ENCODE measurements at regions not wholly inside any gene's neighbourhood (a gene's known extent, or its start where the extent isn't known, plus 50 kb on each side); places are given as distances from the start of the nearest gene placed in this dataset.
A peak's percentile ranks its signal among the peaks of the same experiment; 100 is the strongest.
"Not testable (repeated sequence)": the region's sequence is repeated elsewhere in the genome, so short reads cannot be mapped to it uniquely, and the experiment has no call there.

DNA sequence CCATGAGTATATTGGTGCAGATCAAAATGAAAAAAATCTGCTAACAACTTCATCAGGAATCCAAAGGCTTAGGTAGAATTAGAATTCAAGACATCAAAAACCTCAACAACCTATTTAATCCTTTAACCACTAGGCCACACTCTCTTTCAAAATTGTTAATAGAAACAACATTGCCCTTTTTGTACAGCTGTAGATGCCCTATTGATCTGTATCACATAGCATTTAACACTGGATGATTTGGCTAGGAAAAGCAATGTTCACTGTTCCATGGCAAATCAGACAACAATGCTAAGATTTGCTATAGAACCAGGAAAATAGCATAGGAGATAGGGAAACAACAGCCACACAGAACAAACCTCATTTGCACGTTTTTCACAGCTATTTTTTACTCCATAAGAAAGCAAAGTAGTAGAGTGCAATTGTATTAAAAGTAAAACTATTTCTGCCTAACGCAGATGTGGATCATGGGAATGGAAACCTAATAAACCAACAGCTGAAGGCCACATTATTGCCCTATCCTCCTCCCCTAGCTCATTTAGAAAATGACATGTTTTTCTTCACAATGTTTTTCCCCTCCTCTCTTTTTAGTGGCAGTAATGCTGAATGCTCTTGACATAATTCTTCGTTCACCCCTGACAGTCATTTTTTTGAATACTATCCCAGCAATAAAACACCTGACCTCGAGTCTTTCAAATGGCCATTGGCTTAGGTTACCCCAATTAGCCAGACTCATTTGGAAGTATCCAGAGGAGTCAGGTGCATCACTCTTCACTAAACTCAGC is 373.0 kb upstream of the CCNH start:
- DNase-seq (ENCODE audit: low spot score) = no peak

DNA sequence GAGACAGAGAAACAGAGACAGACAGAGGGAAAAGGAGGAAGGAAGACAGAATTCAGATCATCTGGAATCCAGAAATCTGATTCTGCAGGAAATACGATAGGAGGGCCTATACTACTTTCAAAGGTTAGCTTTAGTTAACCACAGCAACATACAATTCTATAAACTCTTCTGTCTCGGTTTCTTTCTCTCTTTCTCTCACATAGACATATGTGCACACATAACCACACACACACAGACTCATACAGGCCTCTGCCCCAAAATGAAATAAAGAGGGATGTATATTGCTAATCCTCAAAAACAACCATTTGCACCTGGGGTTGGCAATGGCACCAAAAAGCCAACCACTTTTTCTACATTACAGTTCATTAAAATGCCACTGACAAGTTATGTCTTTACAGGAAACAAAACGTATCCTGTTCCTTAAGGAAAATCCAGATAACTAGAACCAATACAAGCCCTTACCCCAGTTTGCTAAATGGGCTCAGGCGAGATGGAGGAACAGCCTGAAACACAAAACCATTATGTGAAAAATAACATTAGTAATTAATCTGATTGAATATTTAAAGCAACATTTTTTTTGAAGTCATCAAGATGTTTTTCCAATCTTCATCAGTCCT is 372.3 kb upstream of the CCNH start:
- DNase-seq (ENCODE audit: low spot score) = no peak

DNA sequence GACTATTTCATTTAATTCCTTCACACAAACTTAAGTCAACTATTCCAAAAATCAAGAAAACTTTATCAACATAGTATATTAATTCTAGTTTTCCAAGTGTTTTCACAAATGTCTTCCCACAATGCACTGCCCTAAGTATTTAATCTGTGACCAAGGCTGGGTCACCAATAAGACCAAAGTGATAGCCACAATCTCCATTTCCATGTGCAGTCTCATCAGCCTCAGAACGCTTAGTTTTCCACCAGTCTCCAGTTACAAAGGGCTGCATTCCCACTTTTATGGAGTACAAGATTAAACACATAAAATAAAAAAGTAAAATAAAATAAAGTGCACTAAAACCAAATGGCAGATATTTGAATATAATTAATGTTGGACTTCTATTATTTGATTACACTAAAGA is 371.6 kb upstream of the CCNH start:
- DNase-seq (ENCODE audit: low spot score) = no peak

- no peak for DNase-seq (ENCODE audit: low spot score)
Measured at GRCh38 chr5:87782916-87783315, 370.2 kb upstream of the CCNH start.

GRCh38 chr5:87781976-87782375 is 369.2 kb upstream of the CCNH start:
- DNase-seq (ENCODE audit: low spot score) = no peak

GRCh38 chr5:87780831-87781760 is 368.4 kb upstream of the CCNH start:
- peak; percentile 51 for DNase-seq (ENCODE audit: low spot score)

DNA sequence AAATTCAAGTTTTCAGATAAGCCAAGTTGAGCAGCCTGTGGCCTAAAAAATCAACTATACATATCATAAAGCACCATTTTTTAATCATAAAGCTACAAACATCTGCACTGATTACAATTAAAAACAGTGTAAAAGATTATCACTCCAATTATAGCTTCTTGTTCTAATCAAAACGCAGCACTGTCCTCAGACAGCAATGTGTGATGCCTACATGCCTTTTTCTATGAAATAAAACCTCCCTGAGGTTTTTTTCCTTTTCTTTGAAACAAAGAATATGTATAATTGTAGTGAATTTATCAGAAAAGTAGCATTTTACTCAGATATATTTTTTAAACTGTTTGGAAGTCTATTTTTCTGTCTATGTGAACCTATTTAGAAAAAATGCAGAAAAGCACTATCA is 366.1 kb upstream of the CCNH start:
- DNase-seq (ENCODE audit: low spot score) = no peak

- no peak for DNase-seq (ENCODE audit: low spot score)
Measured at GRCh38 chr5:87777877-87778276, 365.1 kb upstream of the CCNH start.

DNA sequence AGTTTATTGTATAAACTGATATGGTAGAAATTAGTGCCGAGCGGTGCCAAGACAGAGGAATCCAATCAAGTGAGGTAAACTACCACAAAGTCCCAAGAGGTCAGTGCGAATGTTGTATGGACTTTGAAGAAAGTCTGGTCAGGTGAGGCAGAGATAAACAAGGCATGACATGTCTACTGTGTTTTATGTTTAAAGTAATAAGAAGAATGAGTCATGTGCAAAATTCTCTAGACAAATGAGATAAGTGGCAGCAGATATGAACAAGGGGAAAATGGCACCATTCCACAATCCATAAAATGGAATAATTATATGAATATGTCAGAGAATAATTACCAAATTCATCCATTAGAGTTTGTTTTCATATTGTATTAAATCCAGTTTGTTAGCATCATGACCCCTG is 364.1 kb upstream of the CCNH start:
- no peak for DNase-seq (ENCODE audit: low spot score)

- not testable (repeated sequence) for DNase-seq (ENCODE audit: low spot score)
Measured at GRCh38 chr5:87776302-87776701, 363.6 kb upstream of the CCNH start.

GRCh38 chr5:87775228-87775627 is 362.5 kb upstream of the CCNH start:
- no peak for DNase-seq (ENCODE audit: low spot score)

GRCh38 chr5:87774804-87775203 is 362.1 kb upstream of the CCNH start:
- no peak for DNase-seq (ENCODE audit: low spot score)

DNA sequence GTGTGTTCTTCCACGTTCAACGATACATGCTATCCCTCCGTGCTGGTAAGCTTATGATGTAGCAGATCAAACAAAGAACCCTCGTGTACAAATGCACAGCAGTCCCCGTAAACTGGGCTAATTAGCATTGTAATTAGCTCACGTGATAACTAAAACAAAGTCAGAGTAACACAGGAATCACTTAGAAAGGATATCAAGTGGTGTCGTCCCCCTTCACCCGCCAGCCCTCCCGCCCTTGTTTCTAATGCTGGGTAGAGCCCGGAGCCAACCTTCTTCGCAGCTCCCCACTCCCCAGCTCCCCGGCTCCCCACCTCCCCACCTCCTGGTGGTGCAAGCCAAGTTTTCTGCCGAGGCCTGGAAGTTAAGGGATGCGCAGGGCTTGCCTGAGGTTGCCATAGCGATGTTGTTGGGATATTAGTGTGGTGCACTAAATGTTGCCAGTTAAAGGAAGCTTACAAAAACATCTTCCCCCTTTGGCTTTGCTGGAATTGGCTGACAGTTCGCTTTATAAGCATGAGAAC is 357.9 kb upstream of the CCNH start:
- DNase-seq (ENCODE audit: low spot score) = no peak

DNA sequence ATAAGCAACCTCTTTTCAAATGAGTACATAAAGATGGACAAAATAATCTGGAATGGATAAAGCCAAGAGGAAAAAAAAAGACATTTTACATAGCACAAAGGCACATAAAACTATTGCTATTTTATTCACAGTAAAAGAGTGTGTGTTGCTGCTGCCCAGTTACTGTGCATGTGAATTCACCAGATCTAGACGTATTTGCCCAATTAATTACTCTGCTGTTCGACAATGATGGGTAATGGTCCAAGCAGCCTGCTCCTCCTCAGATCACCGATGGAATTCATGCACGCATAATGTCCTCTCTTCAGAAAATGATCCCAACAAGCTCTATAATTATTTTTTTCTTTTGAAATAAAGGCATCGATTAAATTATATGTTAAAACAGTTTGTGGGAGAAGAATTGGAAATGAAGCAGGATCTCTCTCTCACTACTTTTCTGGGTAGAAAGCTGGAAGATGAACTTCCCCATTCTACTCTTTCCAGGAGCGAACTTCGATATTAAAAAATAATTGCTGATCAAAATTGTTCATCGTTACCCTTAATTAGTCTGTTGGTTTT is 357.4 kb upstream of the CCNH start:
- no peak for DNase-seq (ENCODE audit: low spot score)

DNA sequence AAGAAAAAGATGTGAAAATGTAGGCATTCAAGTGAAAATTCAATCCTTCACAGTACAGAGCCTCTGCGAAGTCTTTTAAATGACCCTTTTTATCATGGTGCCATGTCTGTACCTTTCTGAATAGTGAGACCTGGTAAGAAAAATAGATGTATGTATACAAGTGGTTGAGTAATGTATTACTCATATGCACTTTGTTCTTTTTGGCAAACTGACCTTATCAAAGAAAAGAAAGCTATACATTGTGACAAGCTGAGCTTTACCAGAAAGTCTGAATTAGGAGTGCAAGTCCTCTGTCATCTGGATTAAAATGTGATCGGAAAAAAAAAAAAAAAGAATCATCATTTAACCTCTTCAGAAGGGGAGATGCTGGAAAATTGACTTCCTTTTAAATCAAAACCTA is 356.4 kb upstream of the CCNH start:
- DNase-seq (ENCODE audit: low spot score) = no peak

GRCh38 chr5:87768190-87768589 is 355.5 kb upstream of the CCNH start:
- DNase-seq (ENCODE audit: low spot score) = no peak

- no peak for DNase-seq (ENCODE audit: low spot score)
Measured at GRCh38 chr5:87765009-87765408, 352.3 kb upstream of the CCNH start.

- no peak for DNase-seq (ENCODE audit: low spot score)
Measured at GRCh38 chr5:87762631-87763030, 349.9 kb upstream of the CCNH start.

DNA sequence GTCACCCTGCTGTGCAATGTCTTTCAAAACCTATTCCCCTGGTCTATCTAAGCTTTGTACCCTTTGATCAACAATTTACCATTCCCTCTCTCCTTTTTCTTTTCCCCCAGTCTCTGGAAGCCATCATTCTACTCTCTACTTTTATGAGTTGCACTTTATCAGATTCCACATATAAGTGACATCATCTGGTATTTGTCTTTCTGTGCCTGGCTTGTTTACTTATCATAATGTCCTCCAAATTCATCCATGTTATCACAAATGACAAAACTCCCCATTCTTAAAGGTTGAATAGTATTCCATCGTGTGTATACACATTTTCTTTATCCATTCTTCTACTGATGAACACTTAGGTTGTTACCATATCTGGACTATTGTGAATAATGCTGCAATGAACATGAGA is 344.2 kb upstream of the CCNH start:
- DNase-seq (ENCODE audit: low spot score) = no peak

- no peak for DNase-seq (ENCODE audit: low spot score)
Measured at GRCh38 chr5:87755360-87755759, 342.6 kb upstream of the CCNH start.

- no peak for DNase-seq (ENCODE audit: low spot score)
Measured at GRCh38 chr5:87754009-87754757, 341.5 kb upstream of the CCNH start.

GRCh38 chr5:87752362-87752761 is 339.6 kb upstream of the CCNH start:
- no peak for DNase-seq (ENCODE audit: low spot score)

All from hematopoietic multipotent progenitor cell treated with erythropoietin and hydrocortisone succinate and interleukin-3 and kit ligand, for 17 days (in vitro differentiated cells).